GM12892 (cell line): ENCODE measurements at regions not wholly inside any gene's neighbourhood (a gene's known extent, or its start where the extent isn't known, plus 50 kb on each side); places are given as distances from the start of the nearest gene placed in this dataset.

ENCODE experiments used
- DNase-seq: peaks from one replicate; pipeline ENCODE4 v3.0.0; 2011; ENCODE audit not compliant: insufficient read length
- FAIRE-seq: peaks from 2 replicates; lab custom pipeline; 2011; peaks lifted over from hg19 to GRCh38; lab: Jason Lieb, UNC
- POLR2A ChIP-seq: IDR thresholded peaks from 2 replicates; pipeline ENCODE4 v1.6.1; 2011; ENCODE audit warnings: low read depth, low read length, control low read depth
- POLR2AphosphoS5 ChIP-seq: IDR thresholded peaks from 2 replicates; pipeline ENCODE4 v1.6.1; 2011; ENCODE audit warnings: low read depth, low read length, control low read depth
- TAF1 ChIP-seq: IDR thresholded peaks from 2 replicates; pipeline ENCODE4 v1.6.1; 2011; ENCODE audit warnings: low read depth, mild to moderate bottlenecking, control low read depth, low read length, borderline replicate concordance

- DNase-seq (no peak), FAIRE-seq (no peak)
- TF ChIP-seq POLR2AphosphoS5 (no peak), POLR2A (no peak), TAF1 (no peak)
Observed at GRCh38 chr9:115964710-115965347, 188.8 kb upstream of the PAPPA start.

GRCh38 chr9:115966660-115967059 is 186.9 kb upstream of the PAPPA start:
- no peak for FAIRE-seq
- DNase-seq, result no peak
- TF ChIP-seq TAF1, result no peak
- no peak for TF ChIP-seq POLR2A

- FAIRE-seq, result no peak
- DNase-seq, result no peak
- TF ChIP-seq POLR2A (no peak), TAF1 (no peak), POLR2AphosphoS5 (no peak)
Observed at GRCh38 chr9:115969096-115969495, 184.5 kb upstream of the PAPPA start.

- DNase-seq, result no peak
- TF ChIP-seq POLR2A (no peak), POLR2AphosphoS5 (no peak), TAF1 (no peak)
- FAIRE-seq, result no peak
Observed at GRCh38 chr9:115972362-115972761, 181.2 kb upstream of the PAPPA start.

- FAIRE-seq (no peak), DNase-seq (no peak)
- no peak for TF ChIP-seq POLR2A
- TF ChIP-seq POLR2AphosphoS5, result no peak
- TF ChIP-seq TAF1, result no peak
Observed at GRCh38 chr9:115972843-115973595, 180.6 kb upstream of the PAPPA start.

- no peak for TF ChIP-seq POLR2AphosphoS5
- TF ChIP-seq TAF1, result no peak
- no peak for TF ChIP-seq POLR2A
- no peak for DNase-seq
- no peak for FAIRE-seq
Observed at GRCh38 chr9:115976781-115977180, 176.8 kb upstream of the PAPPA start.

GRCh38 chr9:115978091-115978490 is 175.5 kb upstream of the PAPPA start:
- TF ChIP-seq POLR2A (no peak), TAF1 (no peak), POLR2AphosphoS5 (no peak)
- DNase-seq (no peak), FAIRE-seq (no peak)

GRCh38 chr9:115978659-115979096 is 174.9 kb upstream of the PAPPA start:
- DNase-seq, result no peak
- TF ChIP-seq TAF1, result no peak
- no peak for TF ChIP-seq POLR2AphosphoS5
- no peak for TF ChIP-seq POLR2A
- FAIRE-seq, result no peak

GRCh38 chr9:115980054-115980453 is 173.5 kb upstream of the PAPPA start:
- no peak for FAIRE-seq
- DNase-seq, result no peak
- TF ChIP-seq POLR2A (no peak), POLR2AphosphoS5 (no peak), TAF1 (no peak)

- no peak for FAIRE-seq
Observed at GRCh38 chr9:115980502-115980901, 173.1 kb upstream of the PAPPA start.

GRCh38 chr9:115980976-115981375 is 172.6 kb upstream of the PAPPA start:
- no peak for FAIRE-seq
- TF ChIP-seq POLR2A (no peak), POLR2AphosphoS5 (no peak), TAF1 (no peak)
- no peak for DNase-seq

More at GRCh38 chr9:115980502-115980901, 173.1 kb upstream of the PAPPA start:
- no peak for TF ChIP-seq POLR2AphosphoS5
- TF ChIP-seq TAF1, result no peak
- no peak for TF ChIP-seq POLR2A
- DNase-seq, result no peak

GRCh38 chr9:115983366-115983765 is 170.2 kb upstream of the PAPPA start:
- FAIRE-seq (no peak), DNase-seq (no peak)
- TF ChIP-seq TAF1 (no peak), POLR2AphosphoS5 (no peak), POLR2A (no peak)
